H1 (cell line): ENCODE measurements at regions not wholly inside any gene's neighbourhood (a gene's known extent, or its start where the extent isn't known, plus 50 kb on each side); places are given as distances from the start of the nearest gene placed in this dataset.

ENCODE experiments used
- CTCF ChIA-PET: fragments of 300-600 bp; sonication (Branson Sonifier 250); formaldehyde crosslinking; loops from one replicate; lab custom pipeline; 2021; ENCODE audit not compliant: partially characterized antibody; lab: Charles Lee
- POLR2A ChIA-PET: fragments of 300-600 bp; sonication (Branson Sonifier 250); formaldehyde crosslinking; loops from one replicate; lab custom pipeline; 2021; ENCODE audit warnings: inconsistent platforms; ENCODE audit not compliant: partially characterized antibody; lab: Charles Lee
- DNase-seq, 2 experiments: peaks; one replicate each; pipeline versions ENCODE4 v3.0.0 to v3.0.0-alpha.2; 2010 to 2022; ENCODE audit warnings: low spot score in 2 of 2, low read depth in 1 of 2, mixed read lengths in 1 of 2
- FAIRE-seq: peaks from 2 replicates; lab custom pipeline; 2011; peaks lifted over from hg19 to GRCh38; lab: Jason Lieb, UNC
- H2AFZ ChIP-seq: 2 replicates; pipeline ENCODE4 v1.8.1; 2012; ENCODE audit warnings: low read length, inconsistent platforms
- H2AK5ac ChIP-seq: 2 replicates; pipeline ENCODE4 v1.6.1; 2013; ENCODE audit warnings: low read depth, low read length
- H2BK120ac ChIP-seq: replicated peaks from 2 replicates; pipeline ENCODE3; 2013; ENCODE audit warnings: low read depth, low read length, inconsistent platforms
- H2BK12ac ChIP-seq: 2 replicates; pipeline ENCODE4 v1.6.1; 2013; ENCODE audit warnings: low read depth, low read length
- H2BK15ac ChIP-seq: 2 replicates; pipeline ENCODE4 v1.6.1; 2013; ENCODE audit warnings: low read length
- H2BK20ac ChIP-seq: 2 replicates; pipeline ENCODE4 v1.6.1; 2013; ENCODE audit warnings: low read length
- H2BK5ac ChIP-seq: 2 replicates; pipeline ENCODE4 v1.6.1; 2013; ENCODE audit warnings: low read depth, low read length
- H3K14ac ChIP-seq: 2 replicates; pipeline ENCODE4 v1.6.1; 2013; ENCODE audit warnings: inconsistent platforms; ENCODE audit not compliant: insufficient read length
- H3K18ac ChIP-seq: 2 replicates; pipeline ENCODE4 v1.6.1; 2013; ENCODE audit warnings: low read length; ENCODE audit errors: extremely low read depth
- H3K23ac ChIP-seq: 2 replicates; pipeline ENCODE4 v1.6.1; 2013; ENCODE audit warnings: inconsistent platforms; ENCODE audit not compliant: insufficient read length
- H3K23me2 ChIP-seq: 2 replicates; pipeline ENCODE4 v1.6.1; 2013; ENCODE audit warnings: low read depth, low read length
- H3K27ac ChIP-seq: 2 replicates; pipeline ENCODE4 v1.6.1; 2011; ENCODE audit warnings: low read depth, low read length, inconsistent platforms
- H3K27me3 ChIP-seq, 4 experiments: replicated peaks in 1 of 4; 1 replicate in 1 of 4; 2 replicates in 3 of 4; pipeline versions ENCODE4 v1.6.1 to v1.8.1; 2011 to 2013; ENCODE audit warnings: low read length in 3 of 4, mild to moderate bottlenecking in 3 of 4, inconsistent platforms in 2 of 4, mixed read lengths in 2 of 4, moderate library complexity in 1 of 4; ENCODE audit not compliant: control insufficient read depth in 3 of 4, insufficient read depth in 3 of 4; ENCODE audit errors: extremely low read depth in 1 of 4
- H3K36me3 ChIP-seq, 4 experiments: 2 replicates each; pipeline versions ENCODE4 v1.6.1 to v1.8.1; 2011 to 2013; ENCODE audit warnings: mild to moderate bottlenecking in 4 of 4, low read length in 3 of 4, moderate library complexity in 2 of 4, control low read depth in 1 of 4, inconsistent platforms in 1 of 4; ENCODE audit not compliant: insufficient read depth in 4 of 4, control insufficient read depth in 2 of 4
- H3K4ac ChIP-seq: replicated peaks from 2 replicates; pipeline ENCODE3; 2013; ENCODE audit warnings: low read length, low read depth, mixed read lengths, inconsistent platforms; ENCODE audit not compliant: insufficient read length
- H3K4me1 ChIP-seq, 4 experiments: replicated peaks in 1 of 4; 1 replicate in 1 of 4; 2 replicates in 3 of 4; pipeline versions ENCODE4 v1.6.1 to v1.8.1; 2011 to 2013; ENCODE audit warnings: low read length in 3 of 4, inconsistent platforms in 2 of 4, mixed read lengths in 1 of 4; ENCODE audit not compliant: insufficient read depth in 4 of 4, control insufficient read depth in 3 of 4
- H3K4me2 ChIP-seq, 2 experiments: 2 replicates each; pipeline versions ENCODE4 v1.6.1 to v1.8.1; 2011 to 2013; ENCODE audit warnings: low read depth in 2 of 2, low read length in 2 of 2, control low read depth in 1 of 2, inconsistent platforms in 1 of 2, mild to moderate bottlenecking in 1 of 2; ENCODE audit not compliant: insufficient read depth in 1 of 2
- H3K4me3 ChIP-seq, 4 experiments: fragments of 200-600, 300-600 bp in 1 of 4; sonication (generic), shearing (Covaris generic), sonication (Bioruptor Twin) in 1 of 4; 2 replicates each; pipeline versions ENCODE4 v1.5.1 to v1.8.1; 2011 to 2016; ENCODE audit warnings: low read length in 4 of 4, low read depth in 3 of 4, control low read depth in 2 of 4, inconsistent platforms in 2 of 4, mild to moderate bottlenecking in 2 of 4, mixed read lengths in 1 of 4, moderate library complexity in 1 of 4; ENCODE audit not compliant: insufficient read depth in 2 of 4; ENCODE audit errors: extremely low read depth in 1 of 4
- H3K56ac ChIP-seq: replicated peaks from 2 replicates; pipeline ENCODE3; 2013; ENCODE audit warnings: low read depth, mild to moderate bottlenecking, mixed read lengths, low read length, inconsistent platforms; ENCODE audit not compliant: insufficient read length
- H3K79me1 ChIP-seq: 2 replicates; pipeline ENCODE4 v1.6.1; 2013; ENCODE audit warnings: low read depth, low read length, control low read depth
- H3K79me2 ChIP-seq, 2 experiments: 2 replicates each; pipeline versions ENCODE4 v1.6.1 to v1.8.1; 2012 to 2013; ENCODE audit warnings: low read length in 2 of 2, mild to moderate bottlenecking in 2 of 2, inconsistent platforms in 1 of 2; ENCODE audit not compliant: insufficient read depth in 2 of 2, control insufficient read depth in 1 of 2
- H3K9ac ChIP-seq, 4 experiments: replicated peaks in 1 of 4; 1 replicate in 1 of 4; 2 replicates in 3 of 4; pipeline versions ENCODE4 v1.6.1 to v1.8.1; 2011 to 2013; ENCODE audit warnings: low read depth in 3 of 4, low read length in 3 of 4, control low read depth in 2 of 4, mild to moderate bottlenecking in 2 of 4, moderate library complexity in 2 of 4, inconsistent platforms in 1 of 4; ENCODE audit errors: extremely low read depth in 1 of 4
- H3K9me3 ChIP-seq, 2 experiments: 2 replicates each; pipeline versions ENCODE4 v1.6.1 to v1.8.1; 2012 to 2013; ENCODE audit warnings: mild to moderate bottlenecking in 2 of 2, moderate library complexity in 2 of 2, control low read depth in 1 of 2, inconsistent platforms in 1 of 2, low read depth in 1 of 2, low read length in 1 of 2, mixed read lengths in 1 of 2; ENCODE audit not compliant: insufficient read depth in 2 of 2
- H4K20me1 ChIP-seq, 2 experiments: replicated peaks in 1 of 2; 2 replicates each; pipeline versions ENCODE3 to v1.8.1; 2011 to 2013; ENCODE audit warnings: inconsistent platforms in 2 of 2, low read length in 2 of 2, mild to moderate bottlenecking in 1 of 2; ENCODE audit not compliant: insufficient read depth in 2 of 2, control insufficient read depth in 1 of 2
- H4K5ac ChIP-seq: 2 replicates; pipeline ENCODE4 v1.6.1; 2013; ENCODE audit warnings: low read length, low read depth, mixed read lengths, inconsistent platforms; ENCODE audit not compliant: insufficient read length
- H4K8ac ChIP-seq: 2 replicates; pipeline ENCODE4 v1.8.0; 2013; ENCODE audit warnings: mild to moderate bottlenecking, moderate library complexity, low read length, inconsistent platforms; ENCODE audit not compliant: insufficient read depth; ENCODE audit errors: extremely low read depth
- H4K91ac ChIP-seq: replicated peaks from 2 replicates; pipeline ENCODE3; 2013; ENCODE audit warnings: low read length, mixed read lengths, inconsistent platforms; ENCODE audit not compliant: insufficient read length
- EP300 ChIP-seq, 2 experiments: IDR thresholded peaks; 1 replicate in 1 of 2; 2 replicates in 1 of 2; pipeline ENCODE4 v1.6.1; 2011 to 2012; ENCODE audit warnings: low read depth in 2 of 2, low read length in 2 of 2, mild to moderate bottlenecking in 2 of 2, borderline replicate concordance in 1 of 2, inconsistent platforms in 1 of 2, moderate library complexity in 1 of 2
- KDM5A ChIP-seq: fragments of 200-600 bp; IDR thresholded peaks from 2 replicates; pipeline ENCODE4 v1.7.1; 2012; ENCODE audit warnings: mild to moderate bottlenecking, low read length, inconsistent platforms, mixed read lengths
- TEAD4 ChIP-seq: IDR thresholded peaks from 2 replicates; pipeline ENCODE4 v1.6.1; 2012; ENCODE audit warnings: low read depth, low read length, inconsistent platforms, mixed read lengths
- YY1 ChIP-seq: IDR thresholded peaks from 2 replicates; pipeline ENCODE4 v1.6.1; 2011; ENCODE audit warnings: low read depth, mild to moderate bottlenecking, low read length
- WGBS, 2 experiments: shearing (Covaris generic) in 1 of 2; methylation state at CpG; one replicate each; pipeline versions ENCODE4 v1.1.6 to v1.1.7; 2013 to 2015; ENCODE audit warnings: low lambda C conversion rate in 2 of 2, mixed read lengths in 2 of 2, inconsistent platforms in 1 of 2, low coverage in 1 of 2, missing lambda C conversion rate in 1 of 2; ENCODE audit not compliant: insufficient replicate concordance in 2 of 2, insufficient coverage in 1 of 2, insufficient read length in 1 of 2; ENCODE audit errors: extremely low coverage in 1 of 2, missing lambda C conversion rate in 1 of 2; 5-methylcytosine and 5-hydroxymethylcytosine counted together
- TF ChIP-seq, protein P1 (sequence below): IDR thresholded peaks from 2 replicates; pipeline ENCODE4 v1.6.1; 2011; ENCODE audit warnings: low read depth, mild to moderate bottlenecking, low read length; ENCODE audit not compliant: insufficient read depth

DNA sequence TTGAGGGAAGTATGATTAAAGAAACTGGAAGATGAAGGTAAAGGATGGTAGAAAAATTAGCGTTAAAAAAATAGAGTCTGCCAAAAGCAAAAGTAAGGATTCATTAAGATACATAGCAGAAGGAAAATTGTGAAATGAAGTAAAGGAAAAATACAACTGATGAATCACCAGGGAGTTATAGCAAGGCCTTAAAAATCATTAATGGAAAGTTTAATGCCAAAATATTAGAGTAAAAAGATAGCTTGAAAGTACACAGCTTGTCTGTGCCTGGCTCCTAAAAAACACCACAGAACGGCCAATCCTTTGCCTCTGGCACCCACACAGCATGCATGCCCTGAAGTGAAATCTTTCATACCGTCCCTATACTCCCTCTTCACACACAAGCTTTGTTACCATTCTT is 66.9 kb upstream of the APOBEC4 start:
- Histone ChIP-seq H3K4ac (no peak overlapping the region), H3K56ac (no peak overlapping the region), H4K8ac (no peak overlapping the region), H3K4me2 (no peak overlapping the region), H3K79me2 (no peaks in the 10 kb centered on the region), H3K23me2 (no peaks in the 10 kb centered on the region), H2BK120ac (no peak overlapping the region), H2BK12ac (no peak overlapping the region), H3K27me3 (no peaks in the 10 kb centered on the region), H4K91ac (no peak overlapping the region), H3K36me3 (no peaks in the 10 kb centered on the region), H3K79me1 (no peaks in the 10 kb centered on the region), H2BK5ac (no peak overlapping the region), H3K9ac (no peak overlapping the region), H2AK5ac (no peak overlapping the region), H2BK15ac (no peak overlapping the region), H4K5ac (no peak overlapping the region), H3K9me3 (no peaks in the 10 kb centered on the region), H3K27ac (no peak overlapping the region), H3K4me1 (peaks cover 0 to 5% (median 0%) of the 10 kb centered on the region in 4 experiments; a peak in 1 of 7 replicates), H2BK20ac (no peak overlapping the region), H2AFZ (no peak overlapping the region), H3K23ac (no peak overlapping the region), H3K14ac (no peak overlapping the region), H3K4me3 (no peak overlapping the region), H4K20me1 (no peaks in the 10 kb centered on the region), H3K18ac (no peak overlapping the region)
- POLR2A ChIA-PET: interaction anchor here (1.2 kb wide), 1 partner anchor 33 kb away, joined by 3 read pairs; no protein-coding TSS in a partner anchor
- 87 to 100% methylated on average over 1 to 3 of the region's 3 CpGs for WGBS, 2 experiments
- CTCF ChIA-PET: interaction anchor here (0.6 to 1.3 kb wide), 5 partner anchors 12 to 196 kb away, joined by 3 to 5 read pairs (median 3); no protein-coding TSS in a partner anchor
- FAIRE-seq (no peak), DNase-seq (no peak)
- TF ChIP-seq, protein P1, sequence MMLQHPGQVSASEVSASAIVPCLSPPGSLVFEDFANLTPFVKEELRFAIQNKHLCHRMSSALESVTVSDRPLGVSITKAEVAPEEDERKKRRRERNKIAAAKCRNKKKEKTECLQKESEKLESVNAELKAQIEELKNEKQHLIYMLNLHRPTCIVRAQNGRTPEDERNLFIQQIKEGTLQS: no peak
- TF ChIP-seq KDM5A (no peak), EP300 (IDR thresholded peaks at IDR 0.05; ENCODE audit: borderline replicate concordance in 1 of 2, low read depth in 2 of 2, low read length in 2 of 2) (no peak), TEAD4 (no peak), YY1 (no peak)
